ENCODE measurements at regions not wholly inside any gene's neighbourhood (a gene's known extent, or its start where the extent isn't known, plus 50 kb on each side); places are given as distances from the start of the nearest gene placed in this dataset.

- TF ChIP-seq POLR2AphosphoS5 (IDR thresholded peaks at IDR 0.05) (no peak), EP300 (IDR thresholded peaks at IDR 0.05) (no peak), CTCF (IDR thresholded peaks at IDR 0.05) (no peak), POLR2A (IDR thresholded peaks at IDR 0.05) (no peak)
Observed at GRCh38 chr5:19301271-19301670, 686.7 kb downstream of the CDH18 start.
